NCI-H146 treated with DMSO at 0.1 percent for 48 hours (cell line): ENCODE measurements at regions not wholly inside any gene's neighbourhood (a gene's known extent, or its start where the extent isn't known, plus 50 kb on each side); places are given as distances from the start of the nearest gene placed in this dataset.

Source experiments
- DNase-seq: peaks from one replicate; lab custom pipeline; 2025; ENCODE audit not compliant: unreplicated experiment; lab: John Stamatoyannopoulos, UW

GRCh38 chr20:9923648-9924047 is 84.8 kb upstream of the PAK5 start:
- no peak for DNase-seq

- no peak for DNase-seq
These were observed 82.0 kb upstream of the PAK5 start for GRCh38 chr20:9920866-9921265.

GRCh38 chr20:9919271-9920014 is 80.6 kb upstream of the PAK5 start:
- no peak for DNase-seq

- DNase-seq: no peak
These were observed 79.5 kb upstream of the PAK5 start for GRCh38 chr20:9918348-9918747.

GRCh38 chr20:9916761-9917160 is 77.9 kb upstream of the PAK5 start:
- DNase-seq: peak; percentile 37

- DNase-seq: peak; percentile 89
These were observed 74.1 kb upstream of the PAK5 start for GRCh38 chr20:9912858-9913434.

- DNase-seq: no peak
These were observed 73.4 kb upstream of the PAK5 start for GRCh38 chr20:9912290-9912689.

GRCh38 chr20:9911519-9911918 is 72.6 kb upstream of the PAK5 start:
- DNase-seq: no peak

GRCh38 chr20:9909167-9909566 is 70.3 kb upstream of the PAK5 start:
- DNase-seq: no peak

GRCh38 chr20:9903048-9903655 is 64.3 kb upstream of the PAK5 start:
- no peak for DNase-seq

GRCh38 chr20:9889270-9889981 is 50.5 kb upstream of the PAK5 start:
- DNase-seq: no peak
